NB4 (cell line): ENCODE measurements at regions not wholly inside any gene's neighbourhood (a gene's known extent, or its start where the extent isn't known, plus 50 kb on each side); places are given as distances from the start of the nearest gene placed in this dataset.

Experiments used
- POLR2A ChIP-seq: IDR thresholded peaks from 2 replicates; pipeline ENCODE4 v1.6.1; 2011; ENCODE audit warnings: mild to moderate bottlenecking; ENCODE audit not compliant: insufficient read length; ENCODE audit errors: extremely low read depth
- TF ChIP-seq, protein P1 (sequence below): IDR thresholded peaks from one replicate; pipeline ENCODE4 v1.5.1; 2012; ENCODE audit warnings: low read depth, low read length
- TF ChIP-seq, protein P2 (sequence below): IDR thresholded peaks from 2 replicates; pipeline ENCODE4 v1.6.1; 2011; ENCODE audit warnings: low read depth, low read length

DNA sequence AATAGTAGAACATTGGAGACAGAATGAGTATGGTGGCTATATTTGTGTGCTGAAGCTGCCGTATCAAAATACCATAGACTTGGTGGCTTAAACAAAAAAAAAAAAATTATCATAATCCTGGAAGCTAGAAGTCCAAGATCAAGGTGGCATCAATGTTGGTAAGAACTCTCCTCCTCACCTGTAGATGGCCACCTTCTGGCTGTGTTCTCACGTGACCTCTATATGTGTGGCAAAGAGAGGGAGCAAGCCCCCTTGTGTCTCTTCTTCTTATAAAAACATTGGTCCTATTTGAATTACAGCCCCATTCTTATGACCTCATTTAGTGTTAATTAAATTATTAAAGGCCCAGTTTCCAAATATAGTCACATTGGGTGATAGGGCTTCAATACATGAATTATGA is 1640.9 kb upstream of the PCDH7 start:
- TF ChIP-seq, protein P1, sequence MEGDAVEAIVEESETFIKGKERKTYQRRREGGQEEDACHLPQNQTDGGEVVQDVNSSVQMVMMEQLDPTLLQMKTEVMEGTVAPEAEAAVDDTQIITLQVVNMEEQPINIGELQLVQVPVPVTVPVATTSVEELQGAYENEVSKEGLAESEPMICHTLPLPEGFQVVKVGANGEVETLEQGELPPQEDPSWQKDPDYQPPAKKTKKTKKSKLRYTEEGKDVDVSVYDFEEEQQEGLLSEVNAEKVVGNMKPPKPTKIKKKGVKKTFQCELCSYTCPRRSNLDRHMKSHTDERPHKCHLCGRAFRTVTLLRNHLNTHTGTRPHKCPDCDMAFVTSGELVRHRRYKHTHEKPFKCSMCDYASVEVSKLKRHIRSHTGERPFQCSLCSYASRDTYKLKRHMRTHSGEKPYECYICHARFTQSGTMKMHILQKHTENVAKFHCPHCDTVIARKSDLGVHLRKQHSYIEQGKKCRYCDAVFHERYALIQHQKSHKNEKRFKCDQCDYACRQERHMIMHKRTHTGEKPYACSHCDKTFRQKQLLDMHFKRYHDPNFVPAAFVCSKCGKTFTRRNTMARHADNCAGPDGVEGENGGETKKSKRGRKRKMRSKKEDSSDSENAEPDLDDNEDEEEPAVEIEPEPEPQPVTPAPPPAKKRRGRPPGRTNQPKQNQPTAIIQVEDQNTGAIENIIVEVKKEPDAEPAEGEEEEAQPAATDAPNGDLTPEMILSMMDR = no peak
- TF ChIP-seq, protein P2, sequence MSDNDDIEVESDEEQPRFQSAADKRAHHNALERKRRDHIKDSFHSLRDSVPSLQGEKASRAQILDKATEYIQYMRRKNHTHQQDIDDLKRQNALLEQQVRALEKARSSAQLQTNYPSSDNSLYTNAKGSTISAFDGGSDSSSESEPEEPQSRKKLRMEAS = no peak
- no peak for TF ChIP-seq POLR2A
